HG02970 (cell line): ENCODE measurements at regions not wholly inside any gene's neighbourhood (a gene's known extent, or its start where the extent isn't known, plus 50 kb on each side); places are given as distances from the start of the nearest gene placed in this dataset.

Experiments
- ATAC-seq: cut with Tn5 transposase; IDR thresholded peaks from one replicate; pipeline ENCODE4 v1.9.1; 2021; ENCODE audit warnings: mild to moderate bottlenecking, moderate library complexity, moderate number of reproducible peaks; ENCODE audit not compliant: unreplicated experiment, low FRiP score

- ATAC-seq, result no peak
Observed at GRCh38 chr4:30924495-30924894, 204.3 kb downstream of the PCDH7 start.

- no peak for ATAC-seq
Observed at GRCh38 chr4:30929649-30930048, 209.5 kb downstream of the PCDH7 start.

GRCh38 chr4:30930276-30930675 lies 210.1 kb downstream of the PCDH7 start:
- ATAC-seq, result no peak

GRCh38 chr4:30932581-30932980 lies 212.4 kb downstream of the PCDH7 start:
- ATAC-seq, result no peak

- no peak for ATAC-seq
Observed at GRCh38 chr4:30939069-30939468, 218.9 kb downstream of the PCDH7 start.

- ATAC-seq, result no peak
Observed at GRCh38 chr4:30939684-30940083, 219.5 kb downstream of the PCDH7 start.

GRCh38 chr4:30941641-30942040 lies 221.5 kb downstream of the PCDH7 start:
- ATAC-seq, result no peak

- no peak for ATAC-seq
Observed at GRCh38 chr4:30943356-30943755, 223.2 kb downstream of the PCDH7 start.

GRCh38 chr4:30945586-30945985 lies 225.4 kb downstream of the PCDH7 start:
- no peak for ATAC-seq

GRCh38 chr4:30946288-30946687 lies 226.1 kb downstream of the PCDH7 start:
- ATAC-seq, result no peak

- no peak for ATAC-seq
Observed at GRCh38 chr4:30948653-30949052, 228.5 kb downstream of the PCDH7 start.

- ATAC-seq, result no peak
Observed at GRCh38 chr4:30950737-30951136, 230.6 kb downstream of the PCDH7 start.

GRCh38 chr4:30952526-30953219 lies 232.5 kb downstream of the PCDH7 start:
- ATAC-seq, result no peak

GRCh38 chr4:30953799-30954198 lies 233.6 kb downstream of the PCDH7 start:
- ATAC-seq, result no peak

GRCh38 chr4:30956916-30957315 lies 236.7 kb downstream of the PCDH7 start:
- no peak for ATAC-seq

GRCh38 chr4:30957706-30958105 lies 237.5 kb downstream of the PCDH7 start:
- ATAC-seq, result no peak

GRCh38 chr4:30959781-30960485 lies 239.8 kb downstream of the PCDH7 start:
- no peak for ATAC-seq

GRCh38 chr4:30962939-30963338 lies 242.8 kb downstream of the PCDH7 start:
- ATAC-seq, result no peak

GRCh38 chr4:30968926-30969325 lies 248.8 kb downstream of the PCDH7 start:
- ATAC-seq, result no peak

- no peak for ATAC-seq
Observed at GRCh38 chr4:30972542-30972941, 252.4 kb downstream of the PCDH7 start.

- ATAC-seq, result no peak
Observed at GRCh38 chr4:30973993-30974392, 253.8 kb downstream of the PCDH7 start.

GRCh38 chr4:30979402-30979801 lies 259.2 kb downstream of the PCDH7 start:
- no peak for ATAC-seq
